ENCODE measurements at regions not wholly inside any gene's neighbourhood (a gene's known extent, or its start where the extent isn't known, plus 50 kb on each side); places are given as distances from the start of the nearest gene placed in this dataset.

GRCh38 chr10:56715262-56715661, 354.2 kb upstream of the ZWINT start:
- no peak for DNase-seq

DNA sequence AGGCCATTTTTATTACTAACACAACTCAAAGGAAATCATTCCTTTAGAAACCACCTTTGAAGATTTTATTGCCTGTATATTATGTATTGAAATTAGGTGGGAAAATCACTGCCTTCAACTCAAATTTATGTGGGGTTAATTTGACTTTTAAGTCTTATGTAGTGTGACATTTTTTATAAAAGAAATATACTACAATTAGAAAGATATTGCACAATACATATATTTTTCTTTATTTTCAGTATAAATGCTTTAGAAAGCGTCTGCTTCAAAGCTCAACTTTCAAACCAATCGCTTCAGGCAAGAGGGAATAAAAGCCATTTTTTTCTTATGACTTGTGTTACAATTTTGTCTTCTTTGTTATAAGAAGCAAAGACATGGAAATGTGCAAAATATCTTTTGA, 337.4 kb upstream of the ZWINT start:
- no peak for DNase-seq

DNA sequence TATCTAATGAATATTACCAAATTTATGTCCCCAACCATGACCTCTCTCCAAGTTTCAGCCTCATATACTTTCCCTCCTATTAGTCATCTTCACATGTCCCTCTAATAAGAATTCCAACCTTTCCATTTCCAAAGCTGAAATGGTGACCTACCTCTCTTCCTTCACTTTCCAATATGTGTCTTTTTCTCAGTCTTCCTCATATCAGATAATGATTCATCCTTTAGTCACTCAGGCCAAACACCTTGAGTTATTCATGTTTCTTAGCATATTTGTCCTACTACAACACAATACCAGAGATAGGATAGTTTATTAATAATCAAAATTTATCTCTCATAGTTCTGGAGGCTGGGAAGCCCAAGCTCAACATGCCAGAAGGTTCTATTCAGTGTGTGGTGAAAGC, 318.5 kb upstream of the ZWINT start:
- no peak for DNase-seq

GRCh38 chr10:56662765-56663447, 301.8 kb upstream of the ZWINT start:
- DNase-seq: no peak

- no peak for DNase-seq
Observed at GRCh38 chr10:56653289-56653688, 292.2 kb upstream of the ZWINT start.

- DNase-seq: no peak
Observed at GRCh38 chr10:56646329-56647111, 285.5 kb upstream of the ZWINT start.

DNA sequence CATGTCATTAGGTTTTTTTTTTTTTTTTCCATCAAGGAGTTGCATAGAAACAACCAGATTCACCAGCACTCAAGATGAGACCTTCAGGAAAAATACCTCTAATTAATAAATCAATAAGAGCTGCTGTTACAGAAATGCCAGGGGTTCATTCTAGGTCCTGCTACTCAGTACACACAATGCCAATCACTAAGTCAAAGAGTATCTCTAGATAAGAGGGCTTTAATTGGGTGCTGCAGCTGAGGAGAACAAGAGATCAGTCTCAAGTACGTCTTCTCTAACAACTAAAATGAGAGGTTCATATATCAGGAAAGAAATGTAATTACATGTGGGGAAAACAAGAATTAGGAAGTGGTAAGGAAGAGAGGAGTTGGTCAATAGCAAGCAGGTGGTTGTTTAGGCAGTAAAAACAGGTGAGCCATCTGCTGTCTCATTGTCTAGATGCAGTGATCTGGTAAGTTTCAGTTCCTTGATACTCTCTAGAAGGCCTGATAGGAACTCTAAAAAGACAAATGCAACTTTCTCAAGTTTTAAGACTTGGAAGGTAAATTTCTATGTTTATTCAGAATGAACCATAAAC, 272.9 kb upstream of the ZWINT start:
- no peak for DNase-seq

DNA sequence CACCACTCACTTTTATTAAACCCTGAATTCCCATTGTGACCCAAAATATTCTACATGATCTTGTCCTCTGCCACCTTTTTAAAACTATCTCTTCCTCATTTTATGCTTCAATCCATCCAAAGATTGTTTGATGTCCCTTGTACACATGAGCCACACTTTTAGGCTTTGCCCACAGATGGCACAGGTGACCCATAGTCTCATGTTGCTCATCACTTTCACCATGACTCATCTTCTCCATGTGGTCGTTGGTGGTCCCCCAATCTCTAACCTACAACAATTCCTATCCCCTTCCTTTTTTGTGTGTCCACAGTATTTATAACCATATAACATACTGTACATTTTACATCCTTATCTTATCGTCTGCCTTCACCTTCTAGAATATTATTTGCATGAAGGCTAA, 271.5 kb upstream of the ZWINT start:
- no peak for DNase-seq

GRCh38 chr10:56624082-56624481, 263.0 kb upstream of the ZWINT start:
- DNase-seq: no peak

DNA sequence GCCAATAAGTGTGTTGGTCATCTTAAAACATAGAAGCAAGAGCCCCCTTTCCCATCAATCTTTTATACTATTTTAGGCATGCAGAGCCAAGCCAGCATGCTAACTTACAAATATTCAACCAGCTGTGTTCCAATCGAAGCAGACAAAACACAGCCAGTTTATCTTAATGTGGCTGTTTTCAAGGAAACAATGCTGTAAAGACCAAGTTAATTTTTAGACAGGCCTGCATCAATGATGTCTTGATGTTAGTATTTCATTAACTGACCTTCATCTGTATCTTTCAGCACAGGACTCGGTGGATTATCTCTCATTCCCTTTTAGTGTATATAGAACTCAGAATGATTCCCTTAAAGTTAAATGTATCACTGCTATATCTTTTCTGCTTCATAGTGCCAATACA, 262.0 kb upstream of the ZWINT start:
- no peak for DNase-seq

- no peak for DNase-seq
Observed at GRCh38 chr10:56622335-56622973, 261.4 kb upstream of the ZWINT start.

- no peak for DNase-seq
Observed at GRCh38 chr10:56606202-56606601, 245.1 kb upstream of the ZWINT start.

GRCh38 chr10:56605051-56605450, 244.0 kb upstream of the ZWINT start:
- no peak for DNase-seq

DNA sequence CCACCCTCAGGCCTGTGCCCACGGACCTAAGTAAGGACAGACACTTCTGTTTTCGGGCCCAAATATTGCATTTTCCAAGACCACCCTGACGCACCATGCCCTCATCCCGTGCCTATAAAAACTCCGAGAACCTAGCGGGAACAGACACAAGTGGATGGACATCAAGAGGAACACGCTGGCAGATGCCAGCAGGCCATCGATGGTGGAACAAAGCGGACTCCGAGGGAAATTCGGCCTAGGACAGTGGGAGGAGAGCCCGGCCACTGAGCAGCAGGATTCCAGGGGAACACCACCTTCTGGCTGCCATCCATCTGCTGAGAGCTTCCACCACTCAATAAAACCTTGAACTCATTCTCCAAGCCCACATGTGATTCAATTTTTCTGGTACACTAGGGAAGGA, 243.6 kb upstream of the ZWINT start:
- no peak for DNase-seq

DNA sequence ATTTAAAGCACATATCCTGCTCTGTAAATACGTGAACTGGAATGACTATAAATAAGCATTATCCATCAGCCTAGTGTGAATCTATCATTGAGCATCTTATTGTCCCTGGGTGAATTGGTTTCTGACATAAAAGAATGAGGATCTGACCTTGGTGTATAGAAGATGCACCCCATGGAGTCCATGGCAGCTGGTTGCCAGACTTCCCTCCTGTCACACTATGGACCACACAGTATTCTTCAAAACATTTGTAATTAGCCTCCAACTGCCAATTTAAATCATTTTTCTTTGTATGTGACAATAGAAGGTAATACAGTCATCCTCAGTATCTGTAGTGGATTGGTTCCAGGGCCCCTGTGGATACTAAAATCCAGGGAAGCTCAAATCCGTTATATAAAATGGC, 238.1 kb upstream of the ZWINT start:
- DNase-seq: no peak

DNA sequence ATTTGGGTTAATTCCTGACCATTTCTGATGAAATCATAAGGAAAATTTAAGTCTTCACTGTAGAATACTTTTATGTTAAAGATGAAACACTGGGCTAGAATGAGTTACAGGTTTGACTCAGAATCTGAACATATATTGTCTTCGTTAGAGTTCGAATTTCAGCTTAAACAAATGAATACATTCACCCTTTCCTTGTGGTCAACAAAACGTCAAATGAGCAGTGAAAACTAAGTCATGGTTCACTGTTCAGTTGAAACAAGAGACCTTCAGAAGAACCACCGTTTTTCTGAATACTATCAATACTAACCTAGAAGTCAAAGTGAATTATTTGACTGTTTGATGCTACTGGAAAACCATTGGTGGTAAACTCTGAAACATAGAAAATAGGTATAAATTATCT, 235.2 kb upstream of the ZWINT start:
- no peak for DNase-seq

DNA sequence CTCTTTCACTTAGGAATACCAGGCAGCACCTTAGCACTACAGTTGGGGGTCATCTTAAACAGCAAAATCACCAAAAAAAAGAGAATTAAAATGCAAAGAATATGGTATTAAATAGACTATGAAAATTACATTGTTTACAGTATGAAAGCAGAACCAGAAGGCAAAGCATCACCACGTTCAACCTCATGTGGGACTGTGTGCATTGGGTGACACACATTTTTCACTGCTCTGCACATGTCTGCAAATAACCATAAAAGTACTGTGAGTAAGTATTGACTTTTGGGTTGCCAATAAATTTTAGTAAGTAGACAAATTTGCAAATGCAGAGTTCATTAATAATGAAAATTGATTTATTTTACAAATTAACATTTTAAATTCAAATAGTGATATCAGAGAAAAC, 232.1 kb upstream of the ZWINT start:
- DNase-seq: no peak

- no peak for DNase-seq
Observed at GRCh38 chr10:56586461-56586891, 225.4 kb upstream of the ZWINT start.

- DNase-seq: no peak
Observed at GRCh38 chr10:56585447-56586171, 224.6 kb upstream of the ZWINT start.

DNA sequence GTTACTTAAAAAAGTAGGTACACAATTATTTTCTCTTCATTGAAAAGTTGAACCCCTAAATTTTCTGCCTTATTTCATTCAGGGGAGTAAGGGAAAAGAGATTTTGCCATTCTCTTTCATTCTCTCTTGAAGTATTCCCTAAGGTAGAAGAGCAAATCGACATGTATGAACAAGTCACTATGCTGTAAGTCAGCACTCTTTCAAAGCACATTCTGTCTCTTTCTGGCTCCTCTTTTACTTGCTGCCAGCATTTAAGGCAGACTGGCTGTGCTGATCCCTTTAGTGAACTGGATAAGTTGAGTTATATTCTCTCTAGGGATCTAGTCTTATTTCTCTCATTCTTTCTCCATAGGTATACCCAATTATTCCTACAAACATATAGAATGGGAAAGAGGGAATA, 222.3 kb upstream of the ZWINT start:
- DNase-seq: no peak

- no peak for DNase-seq
Observed at GRCh38 chr10:56567580-56567979, 206.5 kb upstream of the ZWINT start.

- DNase-seq: no peak
Observed at GRCh38 chr10:56561336-56561735, 200.3 kb upstream of the ZWINT start.

DNA sequence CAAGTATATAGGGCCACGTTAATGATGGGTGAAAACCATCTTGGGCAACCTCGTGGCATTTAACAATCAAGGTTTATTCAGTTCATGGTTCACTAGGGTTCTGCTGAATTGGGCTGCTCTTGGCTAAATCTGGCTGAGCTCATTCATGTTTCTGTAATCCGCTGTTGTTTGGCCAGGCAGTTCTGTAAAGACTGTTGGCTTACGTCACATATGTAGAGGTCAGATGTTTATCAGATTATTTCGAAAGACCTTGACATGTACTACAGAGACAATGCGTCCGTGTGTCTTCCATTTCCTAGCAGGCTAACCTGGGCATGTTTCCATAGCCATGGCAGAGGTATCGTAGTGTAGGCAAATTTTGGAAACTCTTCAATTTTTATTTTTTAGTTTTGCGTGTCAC, 190.0 kb upstream of the ZWINT start:
- no peak for DNase-seq

Measured in activated CD4-positive, alpha-beta T cell treated with anti-CD3 and anti-CD28 coated beads, Interleukin-2, amount 50 U/mL, for 48 hours (primary cell).